GM12873 (cell line): ENCODE measurements at regions not wholly inside any gene's neighbourhood (a gene's known extent, or its start where the extent isn't known, plus 50 kb on each side); places are given as distances from the start of the nearest gene placed in this dataset.

ENCODE experiments used
- CTCF ChIP-seq: IDR thresholded peaks from 2 replicates; pipeline ENCODE4 v1.5.1; 2012; ENCODE audit warnings: low read depth, mild to moderate bottlenecking, moderate library complexity, low read length, control low read depth; ENCODE audit not compliant: insufficient read depth; ENCODE audit errors: missing control alignments

GRCh38 chr2:145020694-145021093, 500.8 kb upstream of the ZEB2 start:
- TF ChIP-seq CTCF, result no peak

- no peak for TF ChIP-seq CTCF
These were observed 500.2 kb upstream of the ZEB2 start for GRCh38 chr2:145020139-145020538.

GRCh38 chr2:145018502-145018901, 498.6 kb upstream of the ZEB2 start:
- no peak for TF ChIP-seq CTCF

DNA sequence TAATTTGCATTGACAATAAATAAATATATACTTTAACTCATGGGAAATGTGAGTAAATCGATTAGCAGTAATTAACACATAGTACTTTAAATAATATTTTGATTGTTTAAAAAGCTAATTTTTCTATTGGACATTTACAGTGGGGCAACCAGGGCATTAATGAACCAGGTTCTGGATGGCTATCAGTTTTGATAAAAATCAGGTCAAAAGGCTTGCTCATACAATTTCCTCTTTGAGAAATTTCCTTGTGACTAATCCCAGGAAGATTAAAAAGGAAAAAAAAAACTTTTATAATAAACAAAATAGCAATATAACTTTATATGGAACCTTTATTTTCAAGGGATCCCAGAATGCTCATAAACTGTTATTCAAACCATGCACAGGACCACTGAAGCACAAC, 497.2 kb upstream of the ZEB2 start:
- no peak for TF ChIP-seq CTCF

GRCh38 chr2:145016711-145017110, 496.8 kb upstream of the ZEB2 start:
- no peak for TF ChIP-seq CTCF

- TF ChIP-seq CTCF, result no peak
These were observed 495.6 kb upstream of the ZEB2 start for GRCh38 chr2:145015561-145015960.

DNA sequence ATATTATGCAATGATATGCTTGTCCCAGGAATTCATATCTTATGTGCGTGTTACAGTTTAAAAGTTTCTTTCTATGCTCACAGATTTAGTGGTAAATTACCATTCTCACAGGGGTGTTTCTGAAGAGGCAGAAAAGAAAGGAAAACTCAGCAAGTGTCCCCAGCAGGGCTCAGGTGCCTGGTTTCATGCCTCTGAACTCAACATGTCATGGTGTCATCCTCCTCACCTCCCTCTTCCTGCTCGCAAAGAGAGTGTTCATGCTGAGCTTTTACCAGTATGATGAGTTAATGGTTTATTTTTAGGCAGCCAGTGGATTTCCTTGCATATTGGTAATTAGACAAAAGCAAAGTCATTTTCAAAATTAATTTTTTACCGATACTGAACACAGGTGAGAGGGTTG, 492.9 kb upstream of the ZEB2 start:
- TF ChIP-seq CTCF, result no peak
